Spleen (tissue), 11 donors: ENCODE measurements at regions not wholly inside any gene's neighbourhood (a gene's known extent, or its start where the extent isn't known, plus 50 kb on each side); places are given as distances from the start of the nearest gene placed in this dataset.

ENCODE experiments used
- DNase-seq: peaks from one replicate; pipeline ENCODE4 v3.0.0-alpha.2; 2020
- H3K27ac ChIP-seq, 8 donors: fragments of 200-600 bp; sonication (generic) in 7 of 8; 1 replicate in 4 of 8; 2 replicates in 4 of 8; pipeline versions ENCODE4 v1.5.0 to v1.8.0; 2016 to 2021; ENCODE audit warnings: inconsistent platforms in 4 of 8, mild to moderate bottlenecking in 4 of 8, moderate library complexity in 1 of 8
- H3K27me3 ChIP-seq, 7 donors: fragments of 200-600 bp; sonication (generic) in 6 of 7; replicated peaks in 1 of 7; 1 replicate in 4 of 7; 2 replicates in 3 of 7; pipeline versions ENCODE4 v1.5.0 to v1.8.0; 2016 to 2021; ENCODE audit warnings: inconsistent platforms in 3 of 7, mild to moderate bottlenecking in 1 of 7
- H3K36me3 ChIP-seq, 6 donors: fragments of 200-600 bp; sonication (generic) in 5 of 6; 1 replicate in 4 of 6; 2 replicates in 2 of 6; pipeline versions ENCODE4 v1.5.0 to v1.8.0; 2016 to 2021; ENCODE audit warnings: inconsistent platforms in 2 of 6
- H3K4me1 ChIP-seq, 6 donors: fragments of 200-600 bp; sonication (generic) in 5 of 6; 1 replicate in 3 of 6; 2 replicates in 3 of 6; pipeline versions ENCODE4 v1.5.0 to v1.8.0; 2016 to 2021; ENCODE audit warnings: inconsistent platforms in 3 of 6
- H3K4me3 ChIP-seq, 8 donors: fragments of 200-600 bp; sonication (generic) in 7 of 8; 1 replicate in 4 of 8; 2 replicates in 4 of 8; pipeline versions ENCODE4 v1.5.0 to v1.8.0; 2016 to 2021; ENCODE audit warnings: inconsistent platforms in 4 of 8, mild to moderate bottlenecking in 4 of 8, moderate library complexity in 2 of 8
- H3K9me3 ChIP-seq, 8 donors: fragments of 200-600 bp; sonication (generic) in 7 of 8; 1 replicate in 4 of 8; 2 replicates in 4 of 8; pipeline versions ENCODE4 v1.5.0 to v1.8.0; 2016 to 2021; ENCODE audit warnings: inconsistent platforms in 4 of 8
- POLR2A ChIP-seq, 3 donors: fragments of 450-650 bp; IDR thresholded peaks; one replicate each; pipeline ENCODE4 v1.5.1; 2017; ENCODE audit warnings: antibody characterized with exemption in 3 of 3, mild to moderate bottlenecking in 1 of 3
- POLR2AphosphoS5 ChIP-seq, 3 donors: sonication (generic); formaldehyde crosslinking; IDR thresholded peaks; one replicate each; pipeline ENCODE4 v1.5.1; 2017; ENCODE audit warnings: antibody characterized with exemption in 3 of 3
- WGBS, 5 donors: extraction: QIAGEN DNeasy Blood & Tissue Kit in 3 of 5; methylation state at CpG; one replicate each; pipeline versions ENCODE4 v1.1.5 to v1.1.7; 2013 to 2018; 5-methylcytosine and 5-hydroxymethylcytosine counted together
- intact Hi-C: fragments of 100-400 bp; cut with DNase I; formaldehyde crosslinking; loops from one replicate; pipeline ENCODE4 v1.15.0; 2023; ENCODE audit warnings: low total_unique reads
- TF ChIP-seq, protein P1 (sequence below), 11 experiments: fragments of 200-600 bp in 7 of 11; fragments of 450-650 bp in 4 of 11; sonication (generic) in 4 of 11; IDR thresholded peaks in 8 of 11; conservative IDR thresholded peaks in 3 of 11; 1 replicate in 7 of 11; 2 replicates in 4 of 11; pipeline versions ENCODE4 v1.4.0 to v1.8.0; 2016 to 2021; ENCODE audit warnings: antibody characterized with exemption in 11 of 11, inconsistent platforms in 4 of 11, mild to moderate bottlenecking in 1 of 11
- donor health status: healthy with polysubstance abuse.
- donor health status: DM: no; HTN: no; CAD: no; lungs with moderate emphysema.
- donor health status: DM: no; HTN: no; CAD: no.
- donor health status: Bipolar disorder and iron deficiency.
- donor health status: healthy.
- donor health status: DM: no; HTN: no; CAD: no.
- donor health status: DM: yes; HTN: yes; CAD: no.

DNA sequence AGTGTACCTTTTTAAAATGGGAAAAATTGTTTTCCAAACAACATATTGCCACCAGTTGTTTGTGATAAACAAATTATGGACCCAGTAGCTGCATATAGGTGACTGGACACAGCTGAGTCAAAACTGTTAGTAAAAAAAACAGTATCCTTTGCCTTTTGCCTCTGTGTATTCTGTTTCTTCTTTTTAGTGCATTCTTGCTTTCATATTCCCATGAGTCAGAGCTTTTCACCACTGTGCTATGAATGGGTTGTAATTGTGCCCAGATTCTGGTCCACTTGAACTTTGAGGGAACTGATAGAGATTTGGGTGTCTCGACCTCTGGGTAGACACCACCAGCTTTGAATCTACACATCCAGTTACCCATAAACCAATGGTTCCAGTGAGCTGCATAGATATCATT, 1441.9 kb upstream of the ZEB2 start:
- peaks cover 0 to 45% (median 21%) of the 10 kb centered on the region in 8 donors for H3K9me3 ChIP-seq
- DNase-seq = no peak
- no peak overlapping the region for H3K4me3 ChIP-seq
- no peaks in the 10 kb centered on the region for H3K36me3 ChIP-seq
- intact Hi-C loops = no loop called here
- H3K4me1 ChIP-seq = no peaks in the 10 kb centered on the region
- H3K27ac ChIP-seq = no peak overlapping the region
- H3K27me3 ChIP-seq = no peaks in the 10 kb centered on the region
- TF ChIP-seq POLR2A (IDR thresholded peaks at IDR 0.05) (no peak), POLR2AphosphoS5 (IDR thresholded peaks at IDR 0.05) (no peak)
- TF ChIP-seq, protein P1, sequence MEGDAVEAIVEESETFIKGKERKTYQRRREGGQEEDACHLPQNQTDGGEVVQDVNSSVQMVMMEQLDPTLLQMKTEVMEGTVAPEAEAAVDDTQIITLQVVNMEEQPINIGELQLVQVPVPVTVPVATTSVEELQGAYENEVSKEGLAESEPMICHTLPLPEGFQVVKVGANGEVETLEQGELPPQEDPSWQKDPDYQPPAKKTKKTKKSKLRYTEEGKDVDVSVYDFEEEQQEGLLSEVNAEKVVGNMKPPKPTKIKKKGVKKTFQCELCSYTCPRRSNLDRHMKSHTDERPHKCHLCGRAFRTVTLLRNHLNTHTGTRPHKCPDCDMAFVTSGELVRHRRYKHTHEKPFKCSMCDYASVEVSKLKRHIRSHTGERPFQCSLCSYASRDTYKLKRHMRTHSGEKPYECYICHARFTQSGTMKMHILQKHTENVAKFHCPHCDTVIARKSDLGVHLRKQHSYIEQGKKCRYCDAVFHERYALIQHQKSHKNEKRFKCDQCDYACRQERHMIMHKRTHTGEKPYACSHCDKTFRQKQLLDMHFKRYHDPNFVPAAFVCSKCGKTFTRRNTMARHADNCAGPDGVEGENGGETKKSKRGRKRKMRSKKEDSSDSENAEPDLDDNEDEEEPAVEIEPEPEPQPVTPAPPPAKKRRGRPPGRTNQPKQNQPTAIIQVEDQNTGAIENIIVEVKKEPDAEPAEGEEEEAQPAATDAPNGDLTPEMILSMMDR (IDR thresholded peaks at IDR 0.05 in 8 of 11, conservative IDR thresholded peaks at IDR 0.05 in 3 of 11) = no peak
- 65 to 86% (median 75%) methylated on average over 1 of the region's 1 CpG for WGBS, 5 donors

DNA sequence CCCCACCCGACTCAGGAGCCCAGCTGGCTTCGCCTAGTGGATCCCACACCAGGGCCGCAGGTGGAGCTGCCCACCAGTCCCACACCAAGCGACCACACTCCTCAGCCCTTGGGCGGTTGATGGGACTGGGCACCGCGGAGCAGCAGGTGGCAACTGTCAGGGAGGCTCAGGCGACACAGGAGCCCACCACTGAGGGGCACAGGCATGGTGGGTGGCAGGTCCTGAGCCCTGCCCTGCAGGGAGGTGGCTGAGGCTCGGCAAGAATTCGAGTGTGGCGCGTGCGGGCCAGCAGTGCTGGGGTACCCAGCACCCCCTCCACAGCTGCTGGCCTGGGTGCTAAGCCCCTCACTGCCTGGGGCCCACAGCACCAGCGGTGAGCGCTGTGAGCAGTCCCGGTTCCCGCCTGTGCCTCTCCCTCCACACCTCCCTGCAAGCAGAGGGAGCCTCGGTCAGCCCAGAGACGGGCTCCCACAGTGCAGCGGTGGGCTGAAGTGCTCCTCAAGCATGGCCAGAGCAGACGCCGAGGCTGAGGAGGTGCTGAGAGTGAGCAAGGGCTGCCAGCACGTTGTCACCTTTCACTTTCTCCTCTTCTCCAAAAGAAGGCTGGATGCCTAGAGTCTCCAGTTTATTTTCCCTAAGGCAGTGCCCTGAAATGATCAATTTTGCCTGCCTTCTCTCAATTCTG, 1440.7 kb upstream of the ZEB2 start:
- Histone ChIP-seq H3K4me3 (no peak overlapping the region), H3K27ac (no peak overlapping the region), H3K36me3 (no peaks in the 10 kb centered on the region), H3K27me3 (no peaks in the 10 kb centered on the region), H3K4me1 (no peaks in the 10 kb centered on the region), H3K9me3 (peaks cover 0 to 58% (median 33%) of the 10 kb centered on the region in 8 donors)
- no peak for TF ChIP-seq POLR2AphosphoS5 (IDR thresholded peaks at IDR 0.05)
- no peak for TF ChIP-seq POLR2A (IDR thresholded peaks at IDR 0.05)
- TF ChIP-seq, protein P1 (IDR thresholded peaks at IDR 0.05 in 8 of 11, conservative IDR thresholded peaks at IDR 0.05 in 3 of 11) = no peak
- no peak for DNase-seq
- WGBS, 5 donors = 87 to 96% (median 91%) methylated on average over 9 to 23 of the region's 23 CpGs
- intact Hi-C loops = no loop called here

DNA sequence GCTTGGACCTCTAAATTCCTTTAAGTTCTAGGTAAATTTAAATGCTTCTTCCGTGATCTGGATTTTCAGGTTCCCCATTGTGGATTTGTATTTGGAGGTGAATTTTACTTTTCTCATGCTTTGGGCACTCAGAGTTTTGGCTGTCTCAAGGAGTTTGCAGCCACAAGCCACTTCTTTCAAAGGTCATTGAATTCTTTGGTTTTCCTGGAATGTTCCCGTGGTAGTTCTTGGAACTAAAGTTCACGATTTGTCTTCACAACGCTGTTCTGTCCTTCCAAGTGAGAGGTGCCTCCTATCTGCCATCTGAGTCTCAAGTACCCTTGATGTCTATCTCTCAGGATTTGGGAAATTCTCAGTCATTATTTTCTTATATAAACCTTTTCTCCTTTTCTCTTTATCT, 1438.7 kb upstream of the ZEB2 start:
- DNase-seq = no peak
- WGBS, 5 donors = 75 to 97% (median 93%) methylated on average over 4 of the region's 4 CpGs
- Histone ChIP-seq H3K4me1 (no peaks in the 10 kb centered on the region), H3K4me3 (no peak overlapping the region), H3K27ac (no peak overlapping the region), H3K9me3 (peaks cover 0 to 70% (median 44%) of the 10 kb centered on the region in 8 donors), H3K27me3 (no peaks in the 10 kb centered on the region), H3K36me3 (no peaks in the 10 kb centered on the region)
- intact Hi-C loops = no loop called here
- TF ChIP-seq POLR2AphosphoS5 (IDR thresholded peaks at IDR 0.05) (no peak), POLR2A (IDR thresholded peaks at IDR 0.05) (no peak)
- TF ChIP-seq, protein P1 (IDR thresholded peaks at IDR 0.05 in 8 of 11, conservative IDR thresholded peaks at IDR 0.05 in 3 of 11) = no peak

DNA sequence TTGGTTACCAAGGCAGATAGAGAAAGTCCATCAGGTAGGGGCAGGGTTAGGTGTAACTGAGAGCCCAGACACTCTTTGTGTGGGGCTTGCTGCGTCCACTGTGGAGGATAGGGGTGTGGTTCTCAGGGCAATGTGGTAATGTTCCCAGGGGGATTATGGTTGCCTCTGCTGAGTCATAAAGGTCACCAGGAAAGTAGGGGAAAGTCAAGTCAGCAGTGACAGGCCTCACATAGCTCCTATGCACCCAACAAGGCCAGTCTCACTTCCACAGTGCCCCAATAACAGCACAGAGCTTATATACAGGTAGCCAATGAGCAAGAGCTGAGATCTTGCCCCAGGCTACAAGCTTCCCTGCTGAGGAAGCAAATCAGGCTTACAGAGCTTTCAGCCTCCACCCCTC, 1438.0 kb upstream of the ZEB2 start:
- Histone ChIP-seq H3K4me3 (no peak overlapping the region), H3K9me3 (peaks cover 0 to 77% (median 51%) of the 10 kb centered on the region in 8 donors), H3K4me1 (no peaks in the 10 kb centered on the region), H3K36me3 (no peaks in the 10 kb centered on the region), H3K27me3 (no peaks in the 10 kb centered on the region), H3K27ac (no peak overlapping the region)
- TF ChIP-seq, protein P1 (IDR thresholded peaks at IDR 0.05 in 8 of 11, conservative IDR thresholded peaks at IDR 0.05 in 3 of 11) = no peak
- TF ChIP-seq POLR2A (IDR thresholded peaks at IDR 0.05) (no peak), POLR2AphosphoS5 (IDR thresholded peaks at IDR 0.05) (no peak)
- 0% methylated on average over 1 of the region's 1 CpG for WGBS, 5 donors
- intact Hi-C loops = no loop called here
- DNase-seq = no peak
